Stimulated activated CD8-positive, alpha-beta memory T cell treated with anti-CD3 and anti-CD28 coated beads, Interleukin-7, amount 100 ng/mL, for 1 hour (primary cell): ENCODE measurements at regions not wholly inside any gene's neighbourhood (a gene's known extent, or its start where the extent isn't known, plus 50 kb on each side); places are given as distances from the start of the nearest gene placed in this dataset.
"Not testable (repeated sequence)": the region's sequence is repeated elsewhere in the genome, so short reads cannot be mapped to it uniquely, and the experiment has no call there.

ENCODE experiments used
- DNase-seq, 2 donors: peaks; one replicate each; pipeline ENCODE4 v3.0.0-alpha.2; 2020; ENCODE audit warnings: low read depth in 2 of 2

- DNase-seq, result no peak
These were observed 483.5 kb downstream of the TMEM232 start for GRCh38 chr5:110242950-110243349.

- DNase-seq, result no peak
These were observed 477.6 kb downstream of the TMEM232 start for GRCh38 chr5:110248921-110249320.

GRCh38 chr5:110250355-110250754, 476.1 kb downstream of the TMEM232 start:
- DNase-seq, result no peak

GRCh38 chr5:110250755-110251154, 475.7 kb downstream of the TMEM232 start:
- DNase-seq, result no peak

GRCh38 chr5:110251366-110251765, 475.1 kb downstream of the TMEM232 start:
- DNase-seq, result no peak

GRCh38 chr5:110255194-110255593, 471.3 kb downstream of the TMEM232 start:
- DNase-seq, result no peak

- no peak for DNase-seq
These were observed 470.2 kb downstream of the TMEM232 start for GRCh38 chr5:110256298-110256697.

GRCh38 chr5:110257971-110258370, 468.5 kb downstream of the TMEM232 start:
- DNase-seq, result no peak

GRCh38 chr5:110258460-110259216, 467.8 kb downstream of the TMEM232 start:
- no peak for DNase-seq

GRCh38 chr5:110262749-110263148, 463.7 kb downstream of the TMEM232 start:
- DNase-seq, result no peak

- DNase-seq, result no peak
These were observed 461.8 kb downstream of the TMEM232 start for GRCh38 chr5:110264661-110265060.

GRCh38 chr5:110265162-110265561, 461.3 kb downstream of the TMEM232 start:
- DNase-seq, result no peak

- DNase-seq, result no peak
These were observed 458.8 kb downstream of the TMEM232 start for GRCh38 chr5:110267714-110268113.

- DNase-seq, result no peak
These were observed 458.2 kb downstream of the TMEM232 start for GRCh38 chr5:110268283-110268682.

- no peak for DNase-seq
These were observed 457.5 kb downstream of the TMEM232 start for GRCh38 chr5:110268985-110269384.

GRCh38 chr5:110269478-110270142, 456.9 kb downstream of the TMEM232 start:
- no peak for DNase-seq

GRCh38 chr5:110275878-110276277, 450.6 kb downstream of the TMEM232 start:
- no peak for DNase-seq

- DNase-seq, result not testable (repeated sequence)
These were observed 448.0 kb downstream of the TMEM232 start for GRCh38 chr5:110278449-110278848.

- DNase-seq, result not testable (repeated sequence)
These were observed 442.4 kb downstream of the TMEM232 start for GRCh38 chr5:110284121-110284520.

GRCh38 chr5:110288766-110289511, 437.5 kb downstream of the TMEM232 start:
- DNase-seq, result no peak

- DNase-seq, result no peak
These were observed 437.0 kb downstream of the TMEM232 start for GRCh38 chr5:110289512-110289810.

GRCh38 chr5:110290542-110290941, 435.9 kb downstream of the TMEM232 start:
- no peak for DNase-seq

GRCh38 chr5:110294281-110294680, 432.2 kb downstream of the TMEM232 start:
- DNase-seq, result no peak
